Left lung (tissue), 4 donors: ENCODE measurements at regions not wholly inside any gene's neighbourhood (a gene's known extent, or its start where the extent isn't known, plus 50 kb on each side); places are given as distances from the start of the nearest gene placed in this dataset.
A peak's percentile ranks its signal among the peaks of the same experiment; 100 is the strongest.

Experiments used
- ATAC-seq: fragments of 200-7000 bp; cut with Tn5 transposase; one replicate; pipeline ENCODE4 v1.9.1; 2020; ENCODE audit warnings: moderate library complexity
- DNase-seq, 4 donors: peaks; one replicate each; pipeline ENCODE4 v3.0.0-alpha.2; 2013 to 2020
- H3K27ac ChIP-seq, 2 donors: fragments of 200-600 bp; sonication (generic) in 1 of 2; one replicate each; pipeline versions ENCODE4 v1.5.0 to v1.8.0; 2020 to 2021
- H3K27me3 ChIP-seq, 2 donors: fragments of 200-600 bp; sonication (generic) in 1 of 2; one replicate each; pipeline versions ENCODE4 v1.5.0 to v1.8.0; 2020 to 2021
- H3K36me3 ChIP-seq, 2 donors: fragments of 200-600 bp; sonication (generic) in 1 of 2; one replicate each; pipeline versions ENCODE4 v1.5.0 to v1.8.0; 2020 to 2021
- H3K4me1 ChIP-seq, 2 donors: fragments of 200-600 bp; one replicate each; pipeline ENCODE4 v1.8.0; 2021
- H3K4me3 ChIP-seq, 2 donors: fragments of 200-600 bp; sonication (generic) in 1 of 2; one replicate each; pipeline versions ENCODE4 v1.5.0 to v1.8.0; 2020 to 2021; ENCODE audit warnings: mild to moderate bottlenecking in 1 of 2
- H3K9me3 ChIP-seq, 2 donors: fragments of 200-600 bp; sonication (generic) in 1 of 2; one replicate each; pipeline versions ENCODE4 v1.5.0 to v1.8.0; 2020 to 2021
- intact Hi-C, 2 donors: fragments of 100-400 bp; cut with DNase I; formaldehyde crosslinking; loops; one replicate each; pipeline versions ENCODE4 v1.11.2 to v1.14.2; 2022
- TF ChIP-seq, protein P1 (sequence below), 2 donors: fragments of 200-600 bp; sonication (generic) in 1 of 2; IDR thresholded peaks; one replicate each; pipeline versions ENCODE4 v1.5.0 to v1.8.0; 2021; ENCODE audit warnings: antibody characterized with exemption in 2 of 2
- donor health status: DM: no; HTN: yes; CAD: no.
- donor health status: DM: no; HTN: no; CAD: no.

DNA sequence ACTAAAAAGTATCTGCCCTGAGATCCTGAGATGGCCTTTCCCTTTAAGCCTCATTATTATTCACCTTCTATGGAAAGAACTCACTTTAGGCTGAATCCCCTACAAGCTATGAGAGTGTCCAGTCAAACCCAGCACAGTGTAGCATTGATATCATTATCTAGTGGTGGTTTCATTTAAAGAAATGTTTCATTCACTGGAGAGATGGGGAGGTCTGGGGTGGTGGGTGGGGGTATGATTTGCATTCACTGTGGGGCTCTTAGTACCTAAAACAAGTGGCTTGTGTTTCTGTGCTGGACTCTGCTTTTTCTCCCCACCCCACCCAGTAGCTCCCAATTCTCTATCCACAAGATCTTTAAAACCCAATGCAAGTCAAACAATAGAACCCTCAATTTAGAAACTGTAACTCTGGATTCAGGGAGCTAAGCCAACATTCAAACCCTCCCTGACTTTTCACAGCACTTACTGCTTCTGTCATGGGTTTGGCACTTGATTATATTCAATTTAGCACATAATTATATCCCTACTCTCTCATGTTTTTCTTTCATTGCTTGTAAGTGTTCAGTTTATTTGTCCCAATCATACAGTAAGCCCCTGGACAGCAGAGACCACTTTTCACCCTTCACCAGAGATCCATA, 310.5 kb upstream of the THBS1 start:
- no peaks in the 10 kb centered on the region for H3K9me3 ChIP-seq
- intact Hi-C loops: no loop called here
- no peak overlapping the region for H3K27ac ChIP-seq
- no peak overlapping the region for H3K4me3 ChIP-seq
- no peaks in the 10 kb centered on the region for H3K4me1 ChIP-seq
- no peaks in the 10 kb centered on the region for H3K36me3 ChIP-seq
- DNase-seq (no peak), ATAC-seq (no peak)
- peaks cover 0 to 4% of the 10 kb centered on the region in 2 donors for H3K27me3 ChIP-seq
- TF ChIP-seq, protein P1, sequence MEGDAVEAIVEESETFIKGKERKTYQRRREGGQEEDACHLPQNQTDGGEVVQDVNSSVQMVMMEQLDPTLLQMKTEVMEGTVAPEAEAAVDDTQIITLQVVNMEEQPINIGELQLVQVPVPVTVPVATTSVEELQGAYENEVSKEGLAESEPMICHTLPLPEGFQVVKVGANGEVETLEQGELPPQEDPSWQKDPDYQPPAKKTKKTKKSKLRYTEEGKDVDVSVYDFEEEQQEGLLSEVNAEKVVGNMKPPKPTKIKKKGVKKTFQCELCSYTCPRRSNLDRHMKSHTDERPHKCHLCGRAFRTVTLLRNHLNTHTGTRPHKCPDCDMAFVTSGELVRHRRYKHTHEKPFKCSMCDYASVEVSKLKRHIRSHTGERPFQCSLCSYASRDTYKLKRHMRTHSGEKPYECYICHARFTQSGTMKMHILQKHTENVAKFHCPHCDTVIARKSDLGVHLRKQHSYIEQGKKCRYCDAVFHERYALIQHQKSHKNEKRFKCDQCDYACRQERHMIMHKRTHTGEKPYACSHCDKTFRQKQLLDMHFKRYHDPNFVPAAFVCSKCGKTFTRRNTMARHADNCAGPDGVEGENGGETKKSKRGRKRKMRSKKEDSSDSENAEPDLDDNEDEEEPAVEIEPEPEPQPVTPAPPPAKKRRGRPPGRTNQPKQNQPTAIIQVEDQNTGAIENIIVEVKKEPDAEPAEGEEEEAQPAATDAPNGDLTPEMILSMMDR (IDR thresholded peaks at IDR 0.05): no peak

DNA sequence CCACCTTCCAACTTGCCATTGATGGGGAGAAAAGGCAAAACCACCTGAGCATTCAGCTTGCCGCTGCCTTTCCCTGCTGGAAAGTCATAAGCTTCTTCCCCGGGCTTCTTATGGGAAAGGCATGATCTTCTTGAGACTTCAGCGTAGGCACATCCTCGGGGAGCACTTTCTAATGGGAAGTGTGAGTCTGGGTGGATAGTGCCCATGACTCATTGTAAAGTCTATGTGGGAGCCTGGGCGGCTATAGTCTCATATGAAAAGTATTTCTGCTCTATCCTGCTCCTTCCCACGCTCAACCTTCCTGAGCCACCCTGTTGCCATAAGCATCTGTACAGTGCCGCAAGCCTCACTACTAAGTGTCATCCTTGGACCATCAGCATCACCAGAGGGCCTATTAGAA, 309.9 kb upstream of the THBS1 start:
- no peaks in the 10 kb centered on the region for H3K36me3 ChIP-seq
- TF ChIP-seq, protein P1 (IDR thresholded peaks at IDR 0.05): no peak
- intact Hi-C loops: no loop called here
- H3K27me3 ChIP-seq: peaks cover 0 to 4% of the 10 kb centered on the region in 2 donors
- no peaks in the 10 kb centered on the region for H3K4me1 ChIP-seq
- DNase-seq (no peak), ATAC-seq (no peak)
- H3K9me3 ChIP-seq: no peaks in the 10 kb centered on the region
- H3K4me3 ChIP-seq: no peak overlapping the region
- H3K27ac ChIP-seq: no peak overlapping the region

DNA sequence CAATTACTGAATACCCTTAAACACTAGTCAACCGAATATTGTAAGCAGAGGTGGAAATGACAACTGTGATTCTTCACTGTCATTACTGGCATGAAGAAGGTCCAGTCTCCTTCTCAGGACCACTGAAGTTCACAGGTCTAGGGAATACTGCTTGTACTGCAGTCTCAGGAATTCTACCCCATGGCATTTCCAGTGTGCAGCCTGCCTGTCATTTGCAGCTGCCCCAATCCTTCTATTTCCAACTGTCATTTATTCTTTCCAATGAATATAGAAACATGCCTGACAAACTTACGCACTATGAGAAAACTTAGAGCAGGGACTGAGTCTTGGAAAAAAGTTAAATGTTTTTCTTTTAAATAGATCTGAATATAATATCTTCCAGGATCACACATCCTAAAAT, 308.0 kb upstream of the THBS1 start:
- TF ChIP-seq, protein P1 (IDR thresholded peaks at IDR 0.05): no peak
- Histone ChIP-seq H3K4me3 (no peak overlapping the region), H3K36me3 (no peaks in the 10 kb centered on the region), H3K4me1 (no peaks in the 10 kb centered on the region), H3K27me3 (peaks cover 0 to 4% of the 10 kb centered on the region in 2 donors), H3K27ac (no peak overlapping the region), H3K9me3 (no peaks in the 10 kb centered on the region)
- no peak for DNase-seq
- ATAC-seq: no peak
- intact Hi-C loops: no loop called here

DNA sequence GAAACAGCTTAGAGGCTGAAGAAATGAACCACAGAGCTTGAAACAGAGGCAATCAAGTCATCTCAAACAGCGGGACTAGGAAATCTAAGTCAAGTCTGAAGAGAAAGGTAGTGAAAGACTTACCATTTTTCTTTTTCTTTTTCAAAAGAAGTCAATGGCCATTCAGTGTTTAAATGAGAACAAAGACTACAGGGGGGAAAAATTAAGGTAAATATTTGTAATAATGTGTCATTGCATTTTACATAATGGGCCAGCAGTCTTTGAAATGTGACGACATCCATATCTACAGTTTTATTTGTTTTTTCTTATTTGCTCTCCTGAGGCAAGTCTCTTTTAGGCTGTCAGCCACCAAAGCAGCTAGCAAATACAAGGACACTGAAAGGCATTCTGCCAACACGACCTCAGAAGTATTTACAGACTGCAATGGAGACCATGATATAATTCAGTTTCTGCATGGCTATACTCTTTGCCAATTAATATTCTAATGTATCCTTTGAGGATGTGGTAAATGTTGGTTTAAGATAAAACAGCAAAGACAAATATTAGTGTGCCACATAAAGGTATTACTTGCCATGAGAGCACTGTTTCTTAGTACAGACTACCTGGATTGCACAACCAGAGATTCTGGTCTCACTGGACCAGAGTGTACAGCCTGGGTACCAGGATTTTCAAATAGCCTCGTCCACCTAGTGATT, 307.0 kb upstream of the THBS1 start:
- no peaks in the 10 kb centered on the region for H3K9me3 ChIP-seq
- peaks cover 0 to 4% of the 10 kb centered on the region in 2 donors for H3K27me3 ChIP-seq
- peak in 3 of 4 donors; percentile 45 to 89 (median 52) for DNase-seq
- H3K4me3 ChIP-seq: no peak overlapping the region
- intact Hi-C loops: no loop called here
- peak; percentile 91 for ATAC-seq
- peak overlapping the region in 1 of 2 donors; percentile 35 for H3K27ac ChIP-seq
- TF ChIP-seq, protein P1 (IDR thresholded peaks at IDR 0.05): no peak
- no peaks in the 10 kb centered on the region for H3K4me1 ChIP-seq
- H3K36me3 ChIP-seq: no peaks in the 10 kb centered on the region

DNA sequence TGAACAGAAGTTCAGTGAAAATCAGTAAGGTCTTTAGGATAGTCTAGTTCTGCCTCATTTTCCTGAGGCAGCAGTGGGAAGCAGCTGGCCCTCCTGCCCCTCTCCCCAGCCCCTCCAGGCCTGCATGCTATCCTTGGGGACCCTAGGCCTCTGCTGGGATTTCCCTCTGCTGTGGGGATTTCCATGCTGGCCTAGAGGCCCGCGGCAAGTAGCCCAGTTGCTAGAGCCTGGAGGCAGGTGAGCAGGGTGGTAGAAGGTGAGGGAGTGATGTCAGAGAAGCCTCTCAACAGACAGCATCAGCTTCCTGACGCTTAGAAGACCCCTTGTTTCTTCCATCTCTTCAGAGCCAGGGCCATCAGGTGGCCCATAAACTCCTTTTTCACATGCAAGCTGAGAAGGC, 305.8 kb upstream of the THBS1 start:
- Histone ChIP-seq H3K36me3 (no peaks in the 10 kb centered on the region), H3K4me3 (no peak overlapping the region), H3K4me1 (no peaks in the 10 kb centered on the region), H3K27ac (no peak overlapping the region), H3K27me3 (no peaks in the 10 kb centered on the region), H3K9me3 (no peaks in the 10 kb centered on the region)
- ATAC-seq (no peak), DNase-seq (no peak)
- intact Hi-C loops: no loop called here
- TF ChIP-seq, protein P1 (IDR thresholded peaks at IDR 0.05): no peak
